Neural progenitor cell (in vitro differentiated cells): ENCODE measurements at regions not wholly inside any gene's neighbourhood (a gene's known extent, or its start where the extent isn't known, plus 50 kb on each side); places are given as distances from the start of the nearest gene placed in this dataset.

Experiments
- DNase-seq: peaks from one replicate; pipeline ENCODE4 v3.0.0-alpha.2; 2016; ENCODE audit warnings: low spot score
- H2AFZ ChIP-seq: fragments of 200-600 bp; sonication (generic); replicated peaks from 2 replicates; pipeline ENCODE4 v1.6.1; 2016; ENCODE audit warnings: antibody characterized with exemption
- H3F3A ChIP-seq: fragments of 200-600 bp; sonication (generic); 2 replicates; pipeline ENCODE4 v1.6.1; 2016; ENCODE audit warnings: antibody characterized with exemption, low read depth
- H3K27ac ChIP-seq: fragments of 200-600 bp; sonication (generic); 2 replicates; pipeline ENCODE4 v1.5.1; 2016; ENCODE audit warnings: mild to moderate bottlenecking
- H3K27me3 ChIP-seq: fragments of 200-600 bp; sonication (generic); 2 replicates; pipeline ENCODE4 v1.6.1; 2016; ENCODE audit warnings: mild to moderate bottlenecking, moderate library complexity
- H3K36me3 ChIP-seq: fragments of 200-600 bp; sonication (generic); 2 replicates; pipeline ENCODE4 v1.5.1; 2016
- H3K4me1 ChIP-seq: fragments of 200-600 bp; sonication (generic); 2 replicates; pipeline ENCODE4 v1.6.1; 2016; ENCODE audit warnings: mixed run types
- H3K4me2 ChIP-seq: fragments of 200-600 bp; sonication (generic); 2 replicates; pipeline ENCODE4 v1.6.1; 2016
- H3K4me3 ChIP-seq: fragments of 200-600 bp; sonication (generic); 2 replicates; pipeline ENCODE4 v1.5.1; 2016
- H3K79me2 ChIP-seq: fragments of 200-600 bp; sonication (generic); 2 replicates; pipeline ENCODE4 v1.6.1; 2016; ENCODE audit warnings: low read depth
- H3K9ac ChIP-seq: fragments of 200-600 bp; sonication (generic); 2 replicates; pipeline ENCODE4 v1.6.1; 2016
- H3K9me3 ChIP-seq: fragments of 200-600 bp; sonication (generic); 2 replicates; pipeline ENCODE4 v1.5.1; 2016; ENCODE audit warnings: low read depth
- H4K20me1 ChIP-seq: fragments of 200-600 bp; sonication (generic); 2 replicates; pipeline ENCODE4 v1.6.1; 2016; ENCODE audit warnings: low read depth
- H3K27ac Mint-ChIP-seq: 3 replicates; pipeline ENCODE4 v1.8.0; 2021; ENCODE audit warnings: mixed read lengths
- H3K27me3 Mint-ChIP-seq: 2 replicates; pipeline ENCODE4 v1.8.0; 2022; ENCODE audit warnings: low read depth, mild to moderate bottlenecking, inconsistent platforms, moderate library complexity, mixed read lengths; ENCODE audit not compliant: insufficient read depth
- H3K36me3 Mint-ChIP-seq: 3 replicates; pipeline ENCODE4 v1.8.0; 2021; ENCODE audit warnings: mixed read lengths
- H3K4me1 Mint-ChIP-seq: 3 replicates; pipeline ENCODE4 v1.8.0; 2021; ENCODE audit warnings: mixed read lengths
- H3K4me3 Mint-ChIP-seq: 3 replicates; pipeline ENCODE4 v1.8.0; 2021; ENCODE audit warnings: mild to moderate bottlenecking, moderate library complexity, mixed read lengths
- H3K9me3 Mint-ChIP-seq: 3 replicates; pipeline ENCODE4 v1.8.0; 2020; ENCODE audit warnings: mixed read lengths
- CTCF ChIP-seq: fragments of 200-600 bp; sonication (generic); IDR thresholded peaks from 2 replicates; pipeline ENCODE4 v1.5.1; 2017; ENCODE audit warnings: antibody characterized with exemption, mild to moderate bottlenecking
- EZH2 ChIP-seq: fragments of 200-600 bp; sonication (generic); IDR thresholded peaks from 2 replicates; pipeline ENCODE4 v1.6.1; 2017; ENCODE audit warnings: antibody characterized with exemption, mild to moderate bottlenecking, moderate library complexity
- EZH2phosphoT487 ChIP-seq: fragments of 200-600 bp; sonication (generic); IDR thresholded peaks from 2 replicates; pipeline ENCODE4 v1.6.1; 2017; ENCODE audit warnings: antibody characterized with exemption

GRCh38 chr11:27934830-27935145 lies 173.2 kb downstream of the KIF18A start:
- Mint-ChIP-seq H3K27me3 (peaks cover 2% of the 10 kb centered on the region), H3K4me3 (no peak overlapping the region), H3K4me1 (peaks cover 10% of the 10 kb centered on the region), H3K27ac (no peak overlapping the region), H3K9me3 (peaks cover 14% of the 10 kb centered on the region), H3K36me3 (no peaks in the 10 kb centered on the region)
- no peaks in the 10 kb centered on the region for H4K20me1 ChIP-seq
- H3K4me2 ChIP-seq, result no peak overlapping the region
- H3K9me3 ChIP-seq, result no peaks in the 10 kb centered on the region
- no peak for DNase-seq
- no peaks in the 10 kb centered on the region for H3F3A ChIP-seq
- H3K27ac ChIP-seq, result no peak overlapping the region
- H3K9ac ChIP-seq, result no peak overlapping the region
- TF ChIP-seq EZH2phosphoT487, result no peak
- TF ChIP-seq CTCF, result no peak
- no peak for TF ChIP-seq EZH2
- no peaks in the 10 kb centered on the region for H3K79me2 ChIP-seq
- no peak overlapping the region for H2AFZ ChIP-seq
- H3K36me3 ChIP-seq, result no peaks in the 10 kb centered on the region
- no peaks in the 10 kb centered on the region for H3K27me3 ChIP-seq
- no peaks in the 10 kb centered on the region for H3K4me1 ChIP-seq
- no peak overlapping the region for H3K4me3 ChIP-seq

GRCh38 chr11:27933992-27934829 lies 173.7 kb downstream of the KIF18A start:
- H3K27ac ChIP-seq, result no peak overlapping the region
- H3K36me3 ChIP-seq, result no peaks in the 10 kb centered on the region
- no peak overlapping the region for H3K9ac ChIP-seq
- H3K4me2 ChIP-seq, result no peak overlapping the region
- Mint-ChIP-seq H3K36me3 (no peaks in the 10 kb centered on the region), H3K9me3 (peaks cover 13% of the 10 kb centered on the region), H3K27me3 (peaks cover 2% of the 10 kb centered on the region), H3K27ac (no peak overlapping the region), H3K4me1 (peaks cover 10% of the 10 kb centered on the region), H3K4me3 (no peak overlapping the region)
- no peaks in the 10 kb centered on the region for H3F3A ChIP-seq
- no peaks in the 10 kb centered on the region for H3K4me1 ChIP-seq
- no peaks in the 10 kb centered on the region for H3K79me2 ChIP-seq
- no peak overlapping the region for H3K4me3 ChIP-seq
- no peaks in the 10 kb centered on the region for H3K9me3 ChIP-seq
- H3K27me3 ChIP-seq, result no peaks in the 10 kb centered on the region
- H2AFZ ChIP-seq, result no peak overlapping the region
- no peaks in the 10 kb centered on the region for H4K20me1 ChIP-seq
- TF ChIP-seq CTCF, result no peak
- no peak for TF ChIP-seq EZH2
- TF ChIP-seq EZH2phosphoT487, result no peak
- no peak for DNase-seq

- Histone ChIP-seq H4K20me1 (no peaks in the 10 kb centered on the region), H3K79me2 (no peaks in the 10 kb centered on the region), H3K27ac (no peak overlapping the region), H3K4me2 (no peak overlapping the region), H3K36me3 (no peaks in the 10 kb centered on the region), H3K4me1 (no peaks in the 10 kb centered on the region), H3F3A (no peaks in the 10 kb centered on the region), H2AFZ (no peak overlapping the region), H3K4me3 (no peak overlapping the region), H3K27me3 (no peaks in the 10 kb centered on the region), H3K9ac (no peak overlapping the region), H3K9me3 (no peaks in the 10 kb centered on the region)
- DNase-seq, result no peak
- TF ChIP-seq CTCF (no peak), EZH2 (no peak), EZH2phosphoT487 (no peak)
- Mint-ChIP-seq H3K27ac (no peak overlapping the region), H3K27me3 (no peaks in the 10 kb centered on the region), H3K36me3 (no peaks in the 10 kb centered on the region), H3K9me3 (no peaks in the 10 kb centered on the region), H3K4me3 (no peak overlapping the region), H3K4me1 (peaks cover 10% of the 10 kb centered on the region)
These were observed 176.2 kb downstream of the KIF18A start for GRCh38 chr11:27931770-27932169.
